Activated CD4-positive, CD25-positive, alpha-beta regulatory T cell treated with anti-CD3 and anti-CD28 coated beads, Interleukin-2, amount 50 U/mL, for 24 hours (primary cell): ENCODE measurements at regions not wholly inside any gene's neighbourhood (a gene's known extent, or its start where the extent isn't known, plus 50 kb on each side); places are given as distances from the start of the nearest gene placed in this dataset.

Source experiments
- ATAC-seq, 2 donors: fragments of 150-1000 bp; cut with Tn5 transposase; one replicate each; pipeline ENCODE4 v1.10.0; 2021; ENCODE audit warnings: mild to moderate bottlenecking in 1 of 2, moderate library complexity in 1 of 2

- no peak for ATAC-seq
Measured at GRCh38 chr15:96088650-96089049, 241.8 kb upstream of the NR2F2 start.

- ATAC-seq = no peak
Measured at GRCh38 chr15:96089405-96090058, 241.0 kb upstream of the NR2F2 start.

- no peak for ATAC-seq
Measured at GRCh38 chr15:96092186-96092585, 238.3 kb upstream of the NR2F2 start.

- ATAC-seq = no peak
Measured at GRCh38 chr15:96093063-96093462, 237.4 kb upstream of the NR2F2 start.

- ATAC-seq = no peak
Measured at GRCh38 chr15:96097661-96098060, 232.8 kb upstream of the NR2F2 start.

- no peak for ATAC-seq
Measured at GRCh38 chr15:96102631-96103030, 227.9 kb upstream of the NR2F2 start.

GRCh38 chr15:96106181-96106580 lies 224.3 kb upstream of the NR2F2 start:
- no peak for ATAC-seq

- no peak for ATAC-seq
Measured at GRCh38 chr15:96106628-96107027, 223.9 kb upstream of the NR2F2 start.

GRCh38 chr15:96107916-96108315 lies 222.6 kb upstream of the NR2F2 start:
- no peak for ATAC-seq

GRCh38 chr15:96108405-96108804 lies 222.1 kb upstream of the NR2F2 start:
- ATAC-seq = no peak

GRCh38 chr15:96109820-96110219 lies 220.7 kb upstream of the NR2F2 start:
- ATAC-seq = no peak

GRCh38 chr15:96112018-96112417 lies 218.5 kb upstream of the NR2F2 start:
- ATAC-seq = no peak

GRCh38 chr15:96115642-96116041 lies 214.9 kb upstream of the NR2F2 start:
- no peak for ATAC-seq

- no peak for ATAC-seq
Measured at GRCh38 chr15:96117270-96117669, 213.2 kb upstream of the NR2F2 start.

GRCh38 chr15:96119734-96120133 lies 210.8 kb upstream of the NR2F2 start:
- no peak for ATAC-seq

GRCh38 chr15:96121086-96121920 lies 209.2 kb upstream of the NR2F2 start:
- ATAC-seq = no peak

GRCh38 chr15:96122077-96123027 lies 208.1 kb upstream of the NR2F2 start:
- no peak for ATAC-seq

- ATAC-seq = no peak
Measured at GRCh38 chr15:96123028-96123400, 207.5 kb upstream of the NR2F2 start.

GRCh38 chr15:96123630-96124187 lies 206.8 kb upstream of the NR2F2 start:
- ATAC-seq = no peak

- ATAC-seq = no peak
Measured at GRCh38 chr15:96124436-96124835, 206.1 kb upstream of the NR2F2 start.

GRCh38 chr15:96125721-96126415 lies 204.6 kb upstream of the NR2F2 start:
- ATAC-seq = no peak

- no peak for ATAC-seq
Measured at GRCh38 chr15:96126859-96127258, 203.6 kb upstream of the NR2F2 start.
